ENCODE measurements at regions not wholly inside any gene's neighbourhood (a gene's known extent, or its start where the extent isn't known, plus 50 kb on each side); places are given as distances from the start of the nearest gene placed in this dataset.

- Histone ChIP-seq H3K4me1 (no peaks in the 10 kb centered on the region), H3K4me3 (no peak overlapping the region), H3K27me3 (no peaks in the 10 kb centered on the region), H3K9me3 (no peaks in the 10 kb centered on the region), H3K27ac (replicated peaks in 1 of 4) (no peak overlapping the region), H3K36me3 (no peaks in the 10 kb centered on the region)
- DNase-seq (ENCODE audit: extremely low spot score) = no peak
- intact Hi-C loops (cut with DNase I) = no loop called here
- 95% methylated on average over 6 of the region's 6 CpGs for WGBS
- no peak for TF ChIP-seq EP300 (IDR thresholded peaks at IDR 0.05)
- TF ChIP-seq POLR2AphosphoS5 (IDR thresholded peaks at IDR 0.05) = no peak
- TF ChIP-seq POLR2A (IDR thresholded peaks at IDR 0.05; ENCODE audit: low read depth) = no peak
- no peak for TF ChIP-seq CTCF (IDR thresholded peaks at IDR 0.05)
Observed at GRCh38 chr2:7967707-7968405, 714.0 kb upstream of the ID2 start.

GRCh38 chr2:7969756-7970515 lies 711.9 kb upstream of the ID2 start:
- TF ChIP-seq POLR2A (IDR thresholded peaks at IDR 0.05; ENCODE audit: low read depth) (no peak), EP300 (IDR thresholded peaks at IDR 0.05) (no peak), CTCF (IDR thresholded peaks at IDR 0.05) (no peak), POLR2AphosphoS5 (IDR thresholded peaks at IDR 0.05) (no peak)
- WGBS = 87% methylated on average over 10 of the region's 10 CpGs

GRCh38 chr2:7971248-7971647 lies 710.6 kb upstream of the ID2 start:
- no peak overlapping the region for H3K4me3 ChIP-seq
- no peaks in the 10 kb centered on the region for H3K27me3 ChIP-seq
- DNase-seq (ENCODE audit: extremely low spot score) = no peak
- 75% methylated on average over 2 of the region's 2 CpGs for WGBS
- H3K27ac ChIP-seq (replicated peaks in 1 of 4) = no peak overlapping the region
- H3K36me3 ChIP-seq = no peaks in the 10 kb centered on the region
- H3K4me1 ChIP-seq = no peaks in the 10 kb centered on the region
- TF ChIP-seq EP300 (IDR thresholded peaks at IDR 0.05) = no peak
- TF ChIP-seq CTCF (IDR thresholded peaks at IDR 0.05) = no peak
- no peak for TF ChIP-seq POLR2A (IDR thresholded peaks at IDR 0.05; ENCODE audit: low read depth)
- TF ChIP-seq POLR2AphosphoS5 (IDR thresholded peaks at IDR 0.05) = no peak
- no peaks in the 10 kb centered on the region for H3K9me3 ChIP-seq
- intact Hi-C loops (cut with DNase I) = no loop called here

More at GRCh38 chr2:7969756-7970515, 711.9 kb upstream of the ID2 start:
- H3K36me3 ChIP-seq = no peaks in the 10 kb centered on the region
- no peak for DNase-seq (ENCODE audit: extremely low spot score)
- intact Hi-C loops (cut with DNase I) = no loop called here
- no peaks in the 10 kb centered on the region for H3K27me3 ChIP-seq
- no peak overlapping the region for H3K4me3 ChIP-seq
- no peaks in the 10 kb centered on the region for H3K4me1 ChIP-seq
- no peaks in the 10 kb centered on the region for H3K9me3 ChIP-seq
- H3K27ac ChIP-seq (replicated peaks in 1 of 4) = no peak overlapping the region

- Histone ChIP-seq H3K4me3 (no peak overlapping the region), H3K9me3 (no peaks in the 10 kb centered on the region), H3K4me1 (no peaks in the 10 kb centered on the region), H3K36me3 (no peaks in the 10 kb centered on the region), H3K27ac (replicated peaks in 1 of 4) (no peak overlapping the region), H3K27me3 (no peaks in the 10 kb centered on the region)
- WGBS = 91% methylated on average over 4 of the region's 4 CpGs
- no peak for DNase-seq (ENCODE audit: extremely low spot score)
- intact Hi-C loops (cut with DNase I) = no loop called here
- no peak for TF ChIP-seq POLR2A (IDR thresholded peaks at IDR 0.05; ENCODE audit: low read depth)
- TF ChIP-seq POLR2AphosphoS5 (IDR thresholded peaks at IDR 0.05) = no peak
- no peak for TF ChIP-seq EP300 (IDR thresholded peaks at IDR 0.05)
- no peak for TF ChIP-seq CTCF (IDR thresholded peaks at IDR 0.05)
Observed at GRCh38 chr2:7971841-7972240, 710.0 kb upstream of the ID2 start.

All from esophagus muscularis mucosa (tissue), 4 donors.